ENCODE measurements at regions not wholly inside any gene's neighbourhood (a gene's known extent, or its start where the extent isn't known, plus 50 kb on each side); places are given as distances from the start of the nearest gene placed in this dataset.

GRCh38 chr7:41085244-41085643 lies 617.6 kb downstream of the INHBA start:
- no peak for TF ChIP-seq POLR2A (IDR thresholded peaks at IDR 0.05; ENCODE audit: low read length)
- no peak for TF ChIP-seq GATA1 (IDR thresholded peaks at IDR 0.05; ENCODE audit: low read depth, low read length)

Measured in erythroblast (primary cell).